Activated T-helper 2 cell treated with anti-CD3 and anti-CD28 coated beads, Interferon-gamma antibody, Interleukin-2, Interleukin-4, amounts not matched to agents 10 μg/mL and 5 μg/mL and 100 μg/mL, durations not matched to agents 14 hours and 24 hours and 36 hours (primary cell): ENCODE measurements at regions not wholly inside any gene's neighbourhood (a gene's known extent, or its start where the extent isn't known, plus 50 kb on each side); places are given as distances from the start of the nearest gene placed in this dataset.
"Not testable (repeated sequence)": the region's sequence is repeated elsewhere in the genome, so short reads cannot be mapped to it uniquely, and the experiment has no call there.

Experiments
- DNase-seq: peaks from one replicate; pipeline ENCODE4 v3.0.0; 2021; ENCODE audit warnings: low spot score
- H3K27ac Mint-ChIP-seq: one replicate; pipeline ENCODE4 v1.8.0; 2021; ENCODE audit warnings: mixed read lengths
- H3K27me3 Mint-ChIP-seq: one replicate; pipeline ENCODE4 v1.8.0; 2021; ENCODE audit warnings: low read depth, mixed read lengths
- H3K36me3 Mint-ChIP-seq: one replicate; pipeline ENCODE4 v1.8.0; 2021; ENCODE audit warnings: low read depth, mixed read lengths
- H3K4me1 Mint-ChIP-seq: one replicate; pipeline ENCODE4 v1.8.0; 2021; ENCODE audit warnings: low read depth, mixed read lengths
- H3K4me3 Mint-ChIP-seq: one replicate; pipeline ENCODE4 v1.8.0; 2021; ENCODE audit warnings: low read depth, mild to moderate bottlenecking, moderate library complexity, mixed read lengths
- H3K9me3 Mint-ChIP-seq: one replicate; pipeline ENCODE4 v1.8.0; 2021; ENCODE audit warnings: mixed read lengths
- intact Hi-C: fragments of 100-400 bp; cut with micrococcal nuclease; formaldehyde crosslinking; loops from one replicate; pipeline ENCODE4 v1.15.1; 2023

DNA sequence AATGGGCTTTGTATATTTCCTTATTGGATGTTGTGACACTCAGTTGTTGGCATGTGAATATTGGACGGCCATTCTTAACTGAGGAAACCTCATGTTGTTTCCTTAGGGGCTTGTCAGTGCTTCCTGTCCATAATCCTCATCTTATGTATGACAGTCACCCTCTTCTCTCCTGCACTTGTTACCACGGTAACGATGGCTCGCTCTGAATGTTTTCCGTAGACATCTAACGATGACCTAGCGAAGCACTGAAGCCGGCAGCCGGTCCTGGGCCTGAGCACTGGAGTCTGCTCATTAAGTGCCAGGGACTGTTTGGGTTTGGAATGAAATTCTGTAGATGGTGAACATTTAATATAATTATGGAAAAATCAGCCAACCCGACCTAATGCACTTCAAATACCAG, 242.7 kb upstream of the NBPF12 start:
- intact Hi-C loops, H3K36me3 Mint-ChIP-seq, DNase-seq, H3K4me3 Mint-ChIP-seq, H3K9me3 Mint-ChIP-seq, H3K4me1 Mint-ChIP-seq, H3K27me3 Mint-ChIP-seq, H3K27ac Mint-ChIP-seq: not testable (repeated sequence)

DNA sequence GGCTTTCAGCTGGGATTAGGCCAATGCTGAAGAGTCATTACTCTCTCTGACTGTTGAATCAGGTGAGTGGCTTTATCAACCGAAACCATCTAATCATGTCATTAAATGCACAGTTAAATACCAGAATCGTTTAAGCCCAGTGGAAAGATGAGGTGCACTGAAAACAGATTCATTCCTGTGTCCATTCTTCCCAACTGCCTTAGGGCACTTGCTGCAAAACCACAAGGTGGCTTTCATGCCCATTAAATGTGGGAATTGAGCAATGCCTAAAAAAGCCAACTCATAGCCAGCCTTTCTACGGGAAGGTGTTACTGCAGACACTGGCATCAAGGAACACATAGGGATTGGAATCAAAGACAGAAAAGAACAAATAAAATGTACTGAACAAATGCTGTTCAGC, 246.3 kb upstream of the NBPF12 start:
- intact Hi-C loops, H3K27ac Mint-ChIP-seq, DNase-seq, H3K9me3 Mint-ChIP-seq, H3K4me3 Mint-ChIP-seq, H3K27me3 Mint-ChIP-seq, H3K36me3 Mint-ChIP-seq, H3K4me1 Mint-ChIP-seq: not testable (repeated sequence)

DNA sequence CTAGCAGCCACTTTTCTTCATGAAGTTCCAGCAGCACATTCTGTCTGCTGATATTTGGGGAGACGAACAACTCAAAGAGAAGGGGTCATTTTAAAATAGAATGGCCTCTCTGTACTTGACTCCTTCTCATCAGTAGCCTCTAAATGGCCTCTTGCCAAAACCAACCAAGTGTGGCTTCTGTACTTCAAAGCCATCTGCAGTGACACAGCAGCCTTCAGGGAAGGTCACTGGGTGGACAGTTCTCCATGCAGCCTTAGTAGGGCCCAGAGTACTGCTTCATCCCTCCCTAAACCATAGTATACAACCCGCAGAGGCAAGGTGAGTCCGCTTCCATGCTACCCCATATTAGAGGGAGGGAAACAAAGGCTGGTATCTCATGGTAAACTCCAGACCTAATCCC, 249.2 kb upstream of the NBPF12 start:
- H3K9me3 Mint-ChIP-seq, H3K4me3 Mint-ChIP-seq, H3K4me1 Mint-ChIP-seq, H3K36me3 Mint-ChIP-seq, H3K27ac Mint-ChIP-seq, intact Hi-C loops, H3K27me3 Mint-ChIP-seq, DNase-seq: not testable (repeated sequence)

DNA sequence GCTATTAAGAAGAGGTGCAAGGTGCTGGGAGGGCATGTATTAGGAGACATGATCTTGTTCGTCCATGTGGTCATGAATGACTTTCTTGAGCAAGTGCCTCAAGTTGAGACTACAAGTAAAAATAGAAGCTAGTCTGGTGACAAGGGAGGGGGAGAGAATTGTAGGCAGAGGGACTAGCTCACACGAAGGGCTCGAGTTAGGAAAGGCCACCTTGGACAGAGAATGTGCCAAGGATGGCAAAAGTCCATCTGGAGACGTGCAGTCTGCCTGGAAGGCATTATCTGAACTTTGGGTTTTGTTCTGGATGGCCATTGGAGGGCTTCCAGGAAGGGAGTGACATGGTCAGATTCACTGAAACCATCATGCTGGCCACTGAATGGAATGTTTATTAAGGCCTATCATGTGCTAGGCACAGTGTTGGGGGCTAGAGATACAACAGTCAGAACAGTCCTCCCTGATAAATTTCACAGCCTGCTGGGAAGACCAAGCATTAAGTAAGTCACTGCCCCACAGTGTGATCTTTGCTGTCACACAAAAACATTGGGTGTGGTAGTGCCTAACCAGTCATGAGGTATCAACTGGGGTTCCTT, 251.3 kb upstream of the NBPF12 start:
- H3K4me3 Mint-ChIP-seq, intact Hi-C loops, DNase-seq, H3K27ac Mint-ChIP-seq, H3K27me3 Mint-ChIP-seq, H3K9me3 Mint-ChIP-seq, H3K4me1 Mint-ChIP-seq, H3K36me3 Mint-ChIP-seq: not testable (repeated sequence)

- intact Hi-C loops, H3K4me3 Mint-ChIP-seq, DNase-seq, H3K27ac Mint-ChIP-seq, H3K4me1 Mint-ChIP-seq, H3K27me3 Mint-ChIP-seq, H3K36me3 Mint-ChIP-seq, H3K9me3 Mint-ChIP-seq: not testable (repeated sequence)
Measured at GRCh38 chr1:146683126-146683429, 255.0 kb upstream of the NBPF12 start.

DNA sequence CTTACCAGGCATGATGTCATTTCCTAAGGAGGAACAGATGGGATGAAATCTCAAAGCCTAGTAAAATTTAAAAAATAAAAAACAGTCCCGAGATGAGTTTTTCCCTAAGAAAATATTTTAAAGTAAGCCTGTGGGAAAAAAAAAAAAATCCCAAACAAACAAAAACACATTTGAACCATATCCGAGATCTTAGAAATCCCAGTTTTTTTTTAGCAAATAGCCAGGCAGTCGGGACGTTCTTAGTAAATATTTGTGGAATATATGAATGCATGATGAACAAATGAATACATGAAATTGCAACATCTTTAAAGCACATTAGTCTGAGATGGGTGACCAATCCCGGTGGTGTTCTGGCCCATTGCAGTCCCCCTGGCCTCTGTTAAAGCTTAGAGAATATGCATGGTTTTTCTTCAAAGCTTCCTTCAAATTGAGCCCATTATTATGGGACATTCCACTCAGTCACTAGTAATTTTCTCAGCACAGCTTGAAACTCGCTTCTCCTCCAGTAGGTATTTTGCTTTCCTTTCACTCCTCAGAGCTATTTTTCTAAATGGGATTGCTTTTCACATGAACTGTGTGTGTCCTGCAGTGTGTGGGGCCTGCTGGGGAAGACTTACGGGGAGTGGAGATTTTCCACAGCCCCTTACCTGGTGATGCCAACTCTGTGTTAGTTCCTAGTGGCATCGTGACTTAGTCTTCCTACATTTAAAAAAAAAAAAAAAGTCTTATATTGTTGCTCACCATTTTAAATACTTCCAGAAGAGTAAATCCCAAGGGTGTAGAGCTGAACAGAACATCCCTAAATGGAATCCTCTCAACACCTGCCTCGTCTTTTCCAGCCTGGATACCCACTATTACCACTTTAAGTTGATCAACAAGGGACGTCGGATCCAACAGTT, 255.6 kb upstream of the NBPF12 start:
- H3K27ac Mint-ChIP-seq, H3K4me3 Mint-ChIP-seq, intact Hi-C loops, H3K36me3 Mint-ChIP-seq, DNase-seq, H3K27me3 Mint-ChIP-seq, H3K4me1 Mint-ChIP-seq, H3K9me3 Mint-ChIP-seq: not testable (repeated sequence)

GRCh38 chr1:146673729-146674299, 264.3 kb upstream of the NBPF12 start:
- H3K27me3 Mint-ChIP-seq, H3K4me1 Mint-ChIP-seq, DNase-seq, intact Hi-C loops, H3K27ac Mint-ChIP-seq, H3K9me3 Mint-ChIP-seq, H3K36me3 Mint-ChIP-seq, H3K4me3 Mint-ChIP-seq: not testable (repeated sequence)

DNA sequence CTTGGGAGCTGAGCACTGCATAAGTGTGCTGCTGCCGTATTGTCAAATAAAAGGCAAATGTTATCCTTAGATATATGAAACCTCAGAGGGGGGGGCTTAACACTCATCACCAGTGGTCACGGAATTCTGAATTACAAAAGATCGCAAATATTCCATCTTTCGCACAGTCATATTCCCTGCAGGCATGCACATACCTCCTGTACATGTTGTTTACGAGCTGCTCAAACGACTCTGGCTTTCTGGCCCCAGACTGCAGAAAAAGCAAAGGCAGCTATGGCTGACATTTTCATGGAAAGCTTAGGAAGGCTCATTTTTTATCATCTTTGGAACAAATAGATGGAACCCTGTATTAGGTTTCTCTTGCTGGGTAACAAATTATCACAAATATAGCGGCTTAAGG, 265.5 kb upstream of the NBPF12 start:
- DNase-seq, H3K4me1 Mint-ChIP-seq, intact Hi-C loops, H3K4me3 Mint-ChIP-seq, H3K27me3 Mint-ChIP-seq, H3K36me3 Mint-ChIP-seq, H3K9me3 Mint-ChIP-seq, H3K27ac Mint-ChIP-seq: not testable (repeated sequence)

DNA sequence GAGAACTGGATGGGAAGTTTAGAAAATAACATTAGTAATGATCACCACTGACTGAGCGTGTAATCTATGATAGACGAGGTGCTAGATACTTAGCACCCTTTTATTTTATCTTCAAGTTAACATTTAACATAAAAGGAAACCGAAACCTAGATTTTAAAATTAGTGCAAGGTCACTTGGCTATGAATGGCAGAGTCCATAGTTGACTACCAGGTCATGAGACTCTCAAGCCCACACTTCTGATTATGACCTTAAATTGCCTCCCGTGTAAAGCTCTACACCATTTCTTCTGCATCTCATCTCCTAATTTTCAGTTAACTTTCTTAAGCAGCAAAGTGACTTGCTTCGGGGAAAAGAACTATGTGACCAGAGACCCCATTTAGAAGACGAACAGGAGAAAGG, 266.5 kb upstream of the NBPF12 start:
- H3K4me1 Mint-ChIP-seq, H3K4me3 Mint-ChIP-seq, H3K27ac Mint-ChIP-seq, intact Hi-C loops, H3K9me3 Mint-ChIP-seq, H3K36me3 Mint-ChIP-seq, H3K27me3 Mint-ChIP-seq, DNase-seq: not testable (repeated sequence)

DNA sequence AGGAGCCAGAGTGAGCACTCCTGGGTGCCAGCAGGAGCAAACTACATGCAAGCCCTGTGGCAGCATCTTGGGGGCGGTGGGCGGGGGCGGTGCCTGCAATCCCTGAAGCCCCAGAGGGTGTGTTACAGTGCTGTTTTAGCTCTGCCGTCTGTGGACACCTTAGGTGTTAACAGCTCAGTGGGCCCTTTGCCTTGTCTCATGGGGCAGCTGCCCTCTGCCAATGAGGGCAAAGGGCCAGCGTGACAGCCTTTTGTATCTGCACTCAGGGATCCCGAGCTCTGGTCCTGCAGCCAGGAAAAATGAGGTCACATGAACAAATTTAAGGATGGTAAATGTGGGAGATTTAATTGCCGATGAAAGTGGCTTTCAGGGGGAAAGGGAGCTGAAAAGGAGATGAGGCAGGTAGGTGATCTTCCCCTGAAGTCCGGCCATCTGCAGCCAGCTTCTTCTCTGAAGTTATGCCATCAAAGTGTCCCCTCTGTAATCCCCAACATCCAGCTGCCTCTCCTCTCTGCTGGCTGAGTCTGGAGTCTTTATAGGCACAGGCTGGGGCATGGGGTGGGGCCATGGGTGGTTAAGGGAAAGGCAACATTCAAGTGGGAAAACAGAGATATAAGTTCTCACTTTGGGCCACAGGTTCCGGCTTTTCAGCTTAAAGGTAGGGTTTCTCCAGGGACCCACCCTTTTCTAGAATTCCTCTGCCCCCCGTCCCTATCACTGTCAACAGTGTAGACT, 267.1 kb upstream of the NBPF12 start:
- H3K27ac Mint-ChIP-seq, H3K4me3 Mint-ChIP-seq, DNase-seq, H3K36me3 Mint-ChIP-seq, H3K9me3 Mint-ChIP-seq, H3K4me1 Mint-ChIP-seq, H3K27me3 Mint-ChIP-seq, intact Hi-C loops: not testable (repeated sequence)

GRCh38 chr1:146666275-146666674, 271.8 kb upstream of the NBPF12 start:
- H3K27me3 Mint-ChIP-seq = peaks cover 11% of the 10 kb centered on the region
- H3K27ac Mint-ChIP-seq, H3K36me3 Mint-ChIP-seq, H3K9me3 Mint-ChIP-seq, intact Hi-C loops, H3K4me3 Mint-ChIP-seq, DNase-seq, H3K4me1 Mint-ChIP-seq: not testable (repeated sequence)

GRCh38 chr1:146660242-146660641, 277.9 kb upstream of the NBPF12 start:
- H3K4me3 Mint-ChIP-seq, intact Hi-C loops, H3K9me3 Mint-ChIP-seq, H3K27me3 Mint-ChIP-seq, DNase-seq, H3K36me3 Mint-ChIP-seq, H3K27ac Mint-ChIP-seq, H3K4me1 Mint-ChIP-seq: not testable (repeated sequence)
